GM12878 (cell line): ENCODE measurements at regions not wholly inside any gene's neighbourhood (a gene's known extent, or its start where the extent isn't known, plus 50 kb on each side); places are given as distances from the start of the nearest gene placed in this dataset.

Source experiments
- ATAC-seq: fragments of 200-7000 bp; cut with Tn5 transposase; 3 replicates; pipeline ENCODE4 v1.9.1; 2020; ENCODE audit warnings: mild to moderate bottlenecking, moderate library complexity
- BruUV-seq: library from RNA; stranded (reverse); fragments of 400-500 nt; replicated peaks from 2 replicates; lab custom pipeline; 2021; lab: Mats Ljungman, UMichigan
- CTCF ChIA-PET: fragments of 300-600 bp; sonication (Branson Sonifier 250); formaldehyde crosslinking; extraction: SDS; loops from one replicate; lab custom pipeline; 2021; ENCODE audit warnings: inconsistent platforms; lab: Yijun Ruan, JAX
- POLR2A ChIA-PET: fragments of 350-600 bp; formaldehyde crosslinking; extraction: SDS; loops from one replicate; lab custom pipeline; 2021; ENCODE audit warnings: inconsistent platforms; lab: Charles Lee
- RAD21 ChIA-PET: fragments of 300-600 bp; sonication (Branson Sonifier 250); formaldehyde crosslinking; loops from one replicate; lab custom pipeline; 2023; ENCODE audit warnings: antibody characterized with exemption; ENCODE audit not compliant: unreplicated experiment; lab: Charles Lee
- SMC1A ChIA-PET: fragments of 300-600 bp; sonication (Branson Sonifier 250); formaldehyde crosslinking; loops from one replicate; lab custom pipeline; 2023; ENCODE audit not compliant: unreplicated experiment, uncharacterized antibody; lab: Charles Lee
- DNase-seq: peaks from one replicate; pipeline ENCODE4 v3.0.0-alpha.2; 2011; ENCODE audit warnings: low read depth, low spot score
- FAIRE-seq: peaks from 3 replicates; lab custom pipeline; 2011; peaks lifted over from hg19 to GRCh38; lab: Jason Lieb, UNC
- H2AFZ ChIP-seq: 2 replicates; pipeline ENCODE4 v1.6.0; 2011; ENCODE audit warnings: low read depth, low read length, control low read depth; ENCODE audit not compliant: control insufficient read depth
- H3K27ac ChIP-seq: 2 replicates; pipeline ENCODE4 v1.5.1; 2011; ENCODE audit warnings: control low read depth; ENCODE audit not compliant: control insufficient read depth, insufficient read depth
- H3K27me3 ChIP-seq, 2 experiments: replicated peaks in 1 of 2; 2 replicates each; pipeline versions ENCODE4 v1.6.0 to v1.6.1; 2011; ENCODE audit warnings: low read length in 1 of 2; ENCODE audit not compliant: control insufficient read depth in 2 of 2, insufficient read depth in 2 of 2
- H3K36me3 ChIP-seq, 2 experiments: 2 replicates each; pipeline ENCODE4 v1.5.1; 2011; ENCODE audit warnings: low read length in 1 of 2; ENCODE audit not compliant: control insufficient read depth in 2 of 2, insufficient read depth in 2 of 2
- H3K4me1 ChIP-seq: 2 replicates; pipeline ENCODE4 v1.6.1; 2011; ENCODE audit warnings: mild to moderate bottlenecking, low read length, moderate library complexity, mixed read lengths; ENCODE audit not compliant: control insufficient read depth, insufficient read depth
- H3K4me2 ChIP-seq: 2 replicates; pipeline ENCODE4 v1.6.0; 2011; ENCODE audit warnings: control low read depth; ENCODE audit not compliant: control insufficient read depth, insufficient read depth
- H3K4me3 ChIP-seq: fragments of 200-600 bp; sonication (generic); 2 replicates; pipeline ENCODE4 v1.5.1; 2016
- H3K79me2 ChIP-seq: 2 replicates; pipeline ENCODE4 v1.6.0; 2011; ENCODE audit warnings: low read length; ENCODE audit not compliant: control insufficient read depth, insufficient read depth
- H3K9ac ChIP-seq: 2 replicates; pipeline ENCODE4 v1.8.0; 2011; ENCODE audit warnings: low read length, control low read depth, mixed read lengths; ENCODE audit not compliant: control insufficient read depth, insufficient read depth
- H3K9me3 ChIP-seq: replicated peaks from 3 replicates; pipeline ENCODE4 v1.5.1; 2011; ENCODE audit warnings: mild to moderate bottlenecking, low read length; ENCODE audit not compliant: control insufficient read depth, insufficient read depth
- H4K20me1 ChIP-seq: 2 replicates; pipeline ENCODE4 v1.6.0; 2011; ENCODE audit not compliant: control insufficient read depth, insufficient read depth
- ATF7 ChIP-seq: fragments of 450-650 bp; IDR thresholded peaks from 2 replicates; pipeline ENCODE4 v1.6.1; 2016; ENCODE audit warnings: low read depth, mild to moderate bottlenecking
- CEBPZ ChIP-seq: fragments of 150-350 bp; IDR thresholded peaks from 2 replicates; pipeline ENCODE4 v1.6.1; 2016; ENCODE audit warnings: low read depth, low read length
- FOXM1 ChIP-seq: IDR thresholded peaks from 2 replicates; pipeline ENCODE4 v1.6.1; 2012; ENCODE audit warnings: low read depth, mild to moderate bottlenecking, inconsistent platforms, low read length, moderate library complexity
- GABPA ChIP-seq: IDR thresholded peaks from 2 replicates; pipeline ENCODE4 v1.6.1; 2014; ENCODE audit warnings: antibody characterized with exemption, low read depth, mild to moderate bottlenecking, inconsistent platforms
- JUND ChIP-seq: IDR thresholded peaks from 2 replicates; pipeline ENCODE4 v1.6.1; 2012; ENCODE audit warnings: low read depth, mild to moderate bottlenecking, low read length, improper control_type of control experiment, moderate library complexity
- KAT2A ChIP-seq: conservative IDR thresholded peaks from 2 replicates; pipeline ENCODE4 v1.6.1; 2011; ENCODE audit warnings: low read depth, low read length; ENCODE audit not compliant: control insufficient read depth
- KLF5 ChIP-seq: fragments of 450-650 bp; IDR thresholded peaks from 2 replicates; pipeline ENCODE4 v1.6.1; 2014; ENCODE audit warnings: mild to moderate bottlenecking; ENCODE audit not compliant: partially characterized antibody
- MEF2B ChIP-seq: fragments of 450-650 bp; IDR thresholded peaks from 2 replicates; pipeline ENCODE4 v1.6.1; 2018; ENCODE audit warnings: mild to moderate bottlenecking, moderate library complexity; ENCODE audit not compliant: partially characterized antibody, poor library complexity, severe bottlenecking
- NR2F1 ChIP-seq: fragments of 450-650 bp; conservative IDR thresholded peaks from 2 replicates; pipeline ENCODE4 v1.6.1; 2017; ENCODE audit warnings: mild to moderate bottlenecking
- PAX5 ChIP-seq: IDR thresholded peaks from 2 replicates; pipeline ENCODE4 v1.6.1; 2011; ENCODE audit warnings: low read depth, low read length, borderline replicate concordance
- POLR2A ChIP-seq: IDR thresholded peaks from 2 replicates; pipeline ENCODE4 v1.6.1; 2011; ENCODE audit warnings: low read depth, mild to moderate bottlenecking, low read length
- POLR2AphosphoS2 ChIP-seq: IDR thresholded peaks from 2 replicates; pipeline ENCODE4 v1.6.1; 2011; ENCODE audit warnings: low read depth, mild to moderate bottlenecking, low read length, improper control_type of control experiment, moderate library complexity
- RCOR1 ChIP-seq: conservative IDR thresholded peaks from 2 replicates; pipeline ENCODE4 v1.6.1; 2012; ENCODE audit warnings: low read depth, low read length, improper control_type of control experiment
- RELB ChIP-seq: fragments of 450-650 bp; IDR thresholded peaks from 2 replicates; pipeline ENCODE4 v1.6.1; 2017; ENCODE audit warnings: low read depth, mild to moderate bottlenecking, moderate library complexity
- TCF7 ChIP-seq: IDR thresholded peaks from 2 replicates; pipeline ENCODE4 v1.6.1; 2014; ENCODE audit warnings: antibody characterized with exemption, borderline replicate concordance
- ZNF274 ChIP-seq: IDR thresholded peaks from one replicate; pipeline ENCODE4 v1.8.0; 2011; ENCODE audit not compliant: insufficient read length, insufficient read depth
- ZSCAN29 ChIP-seq: fragments of 450-650 bp; IDR thresholded peaks from 2 replicates; pipeline ENCODE4 v1.6.1; 2017; ENCODE audit warnings: mild to moderate bottlenecking, moderate library complexity
- WGBS: methylation state at CpG from one replicate; pipeline ENCODE4 v1.1.6; 2016; ENCODE audit warnings: low lambda C conversion rate; ENCODE audit not compliant: insufficient replicate concordance, insufficient coverage; ENCODE audit errors: missing lambda C conversion rate; 5-methylcytosine and 5-hydroxymethylcytosine counted together
- in situ Hi-C: fragments of 300-500 bp; cut with MboI; formaldehyde crosslinking; loops from 9 replicates; pipeline ENCODE4 v1.14.3; 2018; ENCODE audit warnings: mixed read lengths
- intact Hi-C: fragments of 100-400 bp; cut with micrococcal nuclease; formaldehyde crosslinking; loops from one replicate; pipeline ENCODE4 v1.14.2; 2022; ENCODE audit not compliant: unreplicated experiment

DNA sequence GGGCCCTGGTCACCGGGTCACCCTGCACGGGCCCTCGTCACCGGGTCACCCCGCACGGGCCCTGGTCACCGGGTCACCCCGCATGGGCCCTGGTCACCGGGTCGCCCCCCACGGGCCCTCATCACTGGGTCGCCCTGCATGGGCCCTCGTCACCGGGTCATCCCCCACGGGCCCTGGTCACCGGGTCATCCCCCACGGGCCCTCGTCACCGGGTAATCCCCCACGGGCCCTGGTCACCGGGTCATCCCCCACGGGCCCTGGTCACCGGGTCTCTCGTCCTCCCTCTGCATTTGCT is 77.6 kb downstream of the RIPK4 start:
- no peaks in the 10 kb centered on the region for H3K27me3 ChIP-seq
- WGBS, result 64% methylated on average over 24 of the region's 24 CpGs
- H3K79me2 ChIP-seq, result no peaks in the 10 kb centered on the region
- no TSS peak for BruUV-seq
- ChIA-PET RAD21 (no interaction called here), CTCF (no interaction called here), SMC1A (no interaction called here), POLR2A (no interaction called here)
- H3K9ac ChIP-seq, result no peak overlapping the region
- H4K20me1 ChIP-seq, result no peaks in the 10 kb centered on the region
- H3K4me1 ChIP-seq, result no peaks in the 10 kb centered on the region
- intact Hi-C loops, result no loop called here
- no peak overlapping the region for H3K4me3 ChIP-seq
- DNase-seq (no peak), ATAC-seq (no peak), FAIRE-seq (no peak)
- H3K4me2 ChIP-seq, result no peak overlapping the region
- H3K27ac ChIP-seq, result no peak overlapping the region
- H2AFZ ChIP-seq, result no peak overlapping the region
- no peaks in the 10 kb centered on the region for H3K36me3 ChIP-seq
- H3K9me3 ChIP-seq, result no peaks in the 10 kb centered on the region
- in situ Hi-C loops, result no loop called here
- TF ChIP-seq JUND (no peak), CEBPZ (no peak), TCF7 (no peak), ATF7 (no peak), GABPA (no peak), NR2F1 (no peak), POLR2A (no peak), FOXM1 (no peak), RCOR1 (no peak), MEF2B (no peak), RELB (no peak), PAX5 (no peak), ZSCAN29 (no peak), ZNF274 (no peak), KAT2A (no peak), POLR2AphosphoS2 (no peak), KLF5 (no peak)
